RWPE2 (cell line): ENCODE measurements at regions not wholly inside any gene's neighbourhood (a gene's known extent, or its start where the extent isn't known, plus 50 kb on each side); places are given as distances from the start of the nearest gene placed in this dataset.

Source experiments
- ATAC-seq: fragments of 200-7000 bp; cut with Tn5 transposase; 3 replicates; pipeline ENCODE4 v1.9.1; 2021; ENCODE audit warnings: low read depth
- DNase-seq: peaks from one replicate; pipeline ENCODE4 v3.0.0-alpha.2; 2020; ENCODE audit warnings: low spot score
- H3K27ac ChIP-seq: fragments of 450-650 bp; 2 replicates; pipeline ENCODE4 v1.5.1; 2017; ENCODE audit warnings: mild to moderate bottlenecking; ENCODE audit not compliant: poor library complexity, severe bottlenecking
- H3K27me3 ChIP-seq: fragments of 250-450 bp; sonication (Bioruptor Pico); 2 replicates; pipeline ENCODE4 v1.5.1; 2021; ENCODE audit warnings: mild to moderate bottlenecking, moderate library complexity; ENCODE audit not compliant: insufficient read depth, poor library complexity, severe bottlenecking
- H3K36me3 ChIP-seq: fragments of 250-450 bp; sonication (Bioruptor Pico); 2 replicates; pipeline ENCODE4 v1.5.1; 2020; ENCODE audit warnings: low read depth, mild to moderate bottlenecking, moderate library complexity
- H3K4me1 ChIP-seq: fragments of 250-450 bp; sonication (Bioruptor Pico); 2 replicates; pipeline ENCODE4 v1.5.1; 2021; ENCODE audit warnings: mild to moderate bottlenecking, moderate library complexity; ENCODE audit not compliant: insufficient read depth, poor library complexity, severe bottlenecking
- H3K4me3 ChIP-seq: fragments of 250-450 bp; sonication (Bioruptor Pico); 2 replicates; pipeline ENCODE4 v1.5.1; 2021; ENCODE audit warnings: mild to moderate bottlenecking, moderate library complexity; ENCODE audit not compliant: severe bottlenecking
- H3K9me3 ChIP-seq: fragments of 250-450 bp; sonication (Bioruptor Pico); 2 replicates; pipeline ENCODE4 v1.5.1; 2021; ENCODE audit warnings: mild to moderate bottlenecking, moderate library complexity; ENCODE audit not compliant: severe bottlenecking
- CTCF ChIP-seq: fragments of 450-650 bp; IDR thresholded peaks from one replicate; pipeline ENCODE4 v1.5.1; 2017; ENCODE audit warnings: mild to moderate bottlenecking, moderate library complexity; ENCODE audit not compliant: poor library complexity, severe bottlenecking

- H3K27ac ChIP-seq = no peak overlapping the region
- TF ChIP-seq CTCF = no peak
- H3K9me3 ChIP-seq = no peaks in the 10 kb centered on the region
- H3K4me3 ChIP-seq = no peak overlapping the region
- DNase-seq = no peak
- H3K4me1 ChIP-seq = no peaks in the 10 kb centered on the region
- ATAC-seq = no peak
- peaks cover 54% of the 10 kb centered on the region for H3K27me3 ChIP-seq
- H3K36me3 ChIP-seq = no peaks in the 10 kb centered on the region
Measured at GRCh38 chr20:59462249-59462648, 142.1 kb upstream of the PHACTR3 start.

GRCh38 chr20:59463541-59463940 lies 140.8 kb upstream of the PHACTR3 start:
- no peaks in the 10 kb centered on the region for H3K36me3 ChIP-seq
- ATAC-seq (no peak), DNase-seq (peak; percentile 64)
- no peaks in the 10 kb centered on the region for H3K4me1 ChIP-seq
- H3K27ac ChIP-seq = no peak overlapping the region
- H3K9me3 ChIP-seq = no peaks in the 10 kb centered on the region
- TF ChIP-seq CTCF = no peak
- no peak overlapping the region for H3K4me3 ChIP-seq
- H3K27me3 ChIP-seq = peaks cover 52% of the 10 kb centered on the region

- Histone ChIP-seq H3K27me3 (peaks cover 73% of the 10 kb centered on the region), H3K9me3 (no peaks in the 10 kb centered on the region)
Measured at GRCh38 chr20:59466107-59466815, 138.1 kb upstream of the PHACTR3 start.

GRCh38 chr20:59468831-59469230 lies 135.5 kb upstream of the PHACTR3 start:
- no peak for TF ChIP-seq CTCF
- Histone ChIP-seq H3K36me3 (no peaks in the 10 kb centered on the region), H3K27ac (no peak overlapping the region), H3K27me3 (peaks cover 80% of the 10 kb centered on the region), H3K4me1 (no peaks in the 10 kb centered on the region), H3K4me3 (no peak overlapping the region), H3K9me3 (no peaks in the 10 kb centered on the region)
- ATAC-seq = no peak
- peak; percentile 66 for DNase-seq

More at GRCh38 chr20:59466107-59466815, 138.1 kb upstream of the PHACTR3 start:
- Histone ChIP-seq H3K27ac (no peak overlapping the region), H3K4me1 (no peaks in the 10 kb centered on the region), H3K4me3 (no peak overlapping the region), H3K36me3 (no peaks in the 10 kb centered on the region)
- peak; percentile 82 for DNase-seq
- no peak for TF ChIP-seq CTCF
- no peak for ATAC-seq
